NCI-H146 treated with DMSO at 0.1 percent for 48 hours (cell line): ENCODE measurements at regions not wholly inside any gene's neighbourhood (a gene's known extent, or its start where the extent isn't known, plus 50 kb on each side); places are given as distances from the start of the nearest gene placed in this dataset.

Source experiments
- DNase-seq: peaks from one replicate; lab custom pipeline; 2025; ENCODE audit not compliant: unreplicated experiment; lab: John Stamatoyannopoulos, UW

GRCh38 chr17:45679426-45679825 is 104.7 kb upstream of the CRHR1 start:
- DNase-seq: no peak

GRCh38 chr17:45680360-45680759 is 103.8 kb upstream of the CRHR1 start:
- DNase-seq: no peak

- no peak for DNase-seq
Measured at GRCh38 chr17:45681706-45682105, 102.4 kb upstream of the CRHR1 start.

- DNase-seq: no peak
Measured at GRCh38 chr17:45686250-45686649, 97.9 kb upstream of the CRHR1 start.

GRCh38 chr17:45687594-45687993 is 96.5 kb upstream of the CRHR1 start:
- no peak for DNase-seq

GRCh38 chr17:45688353-45688752 is 95.8 kb upstream of the CRHR1 start:
- no peak for DNase-seq

DNA sequence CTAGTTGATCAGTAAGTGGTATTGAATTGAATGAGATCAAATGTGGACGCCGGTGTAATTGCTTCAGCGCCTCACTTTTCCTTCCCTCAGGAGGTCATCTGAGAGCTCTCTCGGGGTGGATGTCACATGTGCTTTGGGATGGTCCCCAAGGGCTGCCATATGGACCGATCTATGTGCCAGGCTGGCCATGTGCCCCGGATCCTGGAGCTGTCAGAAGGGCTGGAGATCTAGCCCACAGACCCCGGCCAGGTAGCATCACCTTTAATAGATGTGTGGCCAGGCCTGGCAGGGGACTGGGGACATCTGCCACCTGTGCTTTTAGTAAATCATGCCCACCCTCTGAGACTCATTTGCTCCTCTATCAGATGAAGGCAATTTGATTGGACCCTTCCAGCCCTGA is 95.3 kb upstream of the CRHR1 start:
- DNase-seq: no peak

- no peak for DNase-seq
Measured at GRCh38 chr17:45689451-45689850, 94.7 kb upstream of the CRHR1 start.

- DNase-seq: no peak
Measured at GRCh38 chr17:45690625-45691275, 93.4 kb upstream of the CRHR1 start.

- DNase-seq: no peak
Measured at GRCh38 chr17:45692661-45693060, 91.5 kb upstream of the CRHR1 start.

DNA sequence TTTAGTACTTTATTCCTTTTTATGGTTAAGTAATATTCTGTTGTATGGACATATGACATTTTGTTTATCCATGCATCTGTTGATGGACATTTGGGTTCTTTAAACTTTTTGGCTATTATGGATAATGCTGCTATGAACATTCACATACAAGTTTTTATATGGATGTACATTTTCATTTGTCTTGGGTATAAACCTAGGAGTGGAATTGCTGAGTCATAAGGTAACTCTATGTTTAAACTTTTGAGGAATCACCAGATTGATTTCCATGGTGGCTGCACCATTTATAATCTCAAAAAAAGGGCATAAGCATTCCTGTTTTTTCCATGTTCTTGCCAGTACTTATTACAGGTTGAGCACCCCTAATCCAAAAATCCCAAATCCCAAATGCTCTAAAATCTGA is 90.3 kb upstream of the CRHR1 start:
- DNase-seq: no peak

DNA sequence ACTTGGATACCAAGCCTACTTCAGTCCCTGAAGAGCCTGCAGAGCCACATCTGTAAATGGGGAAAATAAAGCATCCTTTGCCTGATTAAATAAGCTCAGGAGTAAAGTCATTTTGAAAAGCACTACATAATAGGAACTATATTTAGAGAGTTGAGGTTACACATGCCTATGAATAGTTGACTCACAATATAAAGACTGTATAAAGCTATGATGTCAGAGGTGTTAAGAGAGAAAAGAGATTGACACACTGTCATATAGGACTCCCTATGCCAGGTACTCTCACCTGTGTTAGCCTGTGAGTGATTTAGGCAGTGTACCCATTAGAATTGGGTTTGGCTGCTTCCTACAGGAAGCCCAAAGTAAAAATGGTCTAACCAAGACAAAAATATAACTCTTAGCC is 87.7 kb upstream of the CRHR1 start:
- no peak for DNase-seq

DNA sequence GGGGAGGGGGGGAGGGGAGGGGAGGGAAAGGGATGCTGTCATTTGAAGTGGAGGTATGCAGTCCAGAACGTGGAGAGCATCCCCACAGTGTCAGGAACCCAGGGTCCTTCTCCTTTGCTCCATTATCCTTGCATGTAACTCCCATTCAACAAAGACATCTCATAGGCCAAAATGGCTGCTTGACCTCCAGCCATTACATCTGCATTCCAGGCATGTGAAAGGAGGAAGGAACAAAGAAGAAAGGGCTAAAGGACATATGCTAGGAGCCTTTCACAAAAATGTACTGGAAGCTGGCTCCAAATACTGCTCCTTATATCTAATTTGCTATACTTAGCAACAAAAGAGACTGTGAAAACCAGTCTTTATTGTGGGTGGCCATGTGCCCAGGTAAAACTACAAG is 87.0 kb upstream of the CRHR1 start:
- DNase-seq: no peak

- DNase-seq: peak; percentile 7
Measured at GRCh38 chr17:45700171-45701090, 83.7 kb upstream of the CRHR1 start.

DNA sequence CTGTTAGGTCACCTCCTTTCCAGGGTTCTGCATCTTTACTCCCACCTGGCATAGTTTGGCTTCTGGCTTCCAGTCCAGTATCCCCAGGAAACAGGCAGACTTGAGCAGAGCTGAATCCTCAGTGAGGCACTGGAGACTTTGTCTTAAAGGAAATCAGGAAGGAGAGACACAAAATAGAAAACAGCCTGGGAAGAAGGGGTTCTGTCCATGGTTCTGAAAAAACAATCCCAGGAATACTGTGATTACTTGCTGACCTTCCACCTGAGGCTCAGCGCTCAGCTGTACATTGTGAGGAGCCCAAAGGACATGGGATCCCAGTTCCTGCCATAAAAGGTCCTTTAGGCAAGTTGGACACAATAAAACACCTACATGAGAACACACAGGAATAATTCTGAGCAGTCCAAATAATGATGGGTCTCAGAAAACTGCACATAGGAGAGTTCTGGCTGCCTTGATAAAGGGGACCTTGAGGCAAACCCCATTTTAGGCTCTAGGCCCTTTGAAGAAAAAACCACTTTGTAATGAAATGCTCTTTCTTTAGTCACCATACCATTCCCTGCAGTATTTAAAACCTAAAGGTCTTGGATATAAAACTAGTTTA is 81.4 kb upstream of the CRHR1 start:
- no peak for DNase-seq

DNA sequence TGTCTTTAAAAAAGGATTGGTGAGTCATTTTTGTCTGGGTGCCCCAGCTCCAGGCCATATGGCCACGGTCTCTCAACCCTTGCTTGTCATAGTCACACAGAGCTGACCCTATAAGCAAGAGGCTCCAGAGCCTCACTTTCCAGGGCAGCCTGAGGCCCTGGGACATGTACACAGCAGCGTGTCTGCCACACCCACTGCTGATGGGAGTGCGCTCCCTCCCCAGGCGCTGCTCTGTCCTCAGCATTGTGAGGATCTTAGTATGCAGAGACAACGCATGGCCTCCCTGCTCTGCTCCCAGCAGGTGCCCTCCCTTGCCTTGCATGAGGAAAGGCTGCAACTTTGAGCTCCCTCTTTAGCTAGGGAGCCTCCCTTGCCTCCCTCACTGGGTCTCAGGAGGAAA is 80.8 kb upstream of the CRHR1 start:
- DNase-seq: no peak

GRCh38 chr17:45703806-45704205 is 80.3 kb upstream of the CRHR1 start:
- no peak for DNase-seq

GRCh38 chr17:45704251-45704650 is 79.9 kb upstream of the CRHR1 start:
- no peak for DNase-seq

GRCh38 chr17:45705123-45706009 is 78.8 kb upstream of the CRHR1 start:
- no peak for DNase-seq

DNA sequence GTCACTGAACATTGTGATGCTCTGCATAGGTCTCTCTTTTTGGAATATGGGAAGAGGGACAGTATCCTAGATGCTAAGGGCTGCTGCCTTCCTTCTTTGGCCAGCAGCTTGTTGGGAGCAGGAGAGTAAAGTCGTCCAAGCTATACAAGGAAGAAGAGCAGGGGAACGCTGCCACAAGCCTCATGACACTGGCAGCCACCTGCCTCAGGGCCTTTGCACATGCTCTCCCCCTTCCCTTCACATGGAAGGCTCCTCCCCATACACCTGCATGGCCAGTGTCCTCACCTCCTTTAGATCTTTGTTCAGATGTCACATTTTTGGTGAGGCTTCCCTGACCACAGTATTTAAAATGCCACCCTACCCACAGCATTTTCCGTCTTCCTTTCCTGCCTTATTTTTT is 78.1 kb upstream of the CRHR1 start:
- DNase-seq: no peak

DNA sequence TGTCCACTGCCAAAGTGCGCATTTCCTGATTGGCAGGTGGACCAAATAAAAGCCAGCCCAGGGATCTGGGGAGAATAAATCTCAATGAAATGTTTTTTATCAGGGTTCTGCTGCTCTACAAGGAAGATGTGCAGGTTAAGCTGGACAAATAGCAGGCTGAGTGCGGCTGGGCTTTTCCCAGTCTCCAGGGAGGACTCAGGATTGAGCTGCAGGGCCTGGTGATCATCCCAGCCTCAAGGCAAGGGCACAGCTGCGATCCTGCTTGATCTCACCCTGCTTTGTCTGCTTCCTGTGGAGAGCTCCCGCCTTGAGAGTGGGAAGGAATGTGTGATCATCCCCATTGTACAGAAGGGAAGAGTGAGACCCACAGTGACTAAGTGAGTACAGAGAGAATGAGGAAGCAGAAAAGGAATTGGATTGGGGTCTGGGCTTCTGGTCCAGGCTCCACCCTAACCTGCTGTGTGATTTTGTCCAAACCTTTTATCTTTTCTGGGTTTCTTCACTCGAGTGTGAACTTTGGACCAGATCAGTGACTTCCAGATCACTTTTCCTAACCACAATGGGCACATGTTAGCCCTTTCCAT is 75.3 kb upstream of the CRHR1 start:
- DNase-seq: no peak
